ENCODE measurements at regions not wholly inside any gene's neighbourhood (a gene's known extent, or its start where the extent isn't known, plus 50 kb on each side); places are given as distances from the start of the nearest gene placed in this dataset.

- no peak for DNase-seq (ENCODE audit: low spot score in 2 of 2)
Observed at GRCh38 chr18:59085126-59085794, 54.4 kb upstream of the SEC11C start.

DNA sequence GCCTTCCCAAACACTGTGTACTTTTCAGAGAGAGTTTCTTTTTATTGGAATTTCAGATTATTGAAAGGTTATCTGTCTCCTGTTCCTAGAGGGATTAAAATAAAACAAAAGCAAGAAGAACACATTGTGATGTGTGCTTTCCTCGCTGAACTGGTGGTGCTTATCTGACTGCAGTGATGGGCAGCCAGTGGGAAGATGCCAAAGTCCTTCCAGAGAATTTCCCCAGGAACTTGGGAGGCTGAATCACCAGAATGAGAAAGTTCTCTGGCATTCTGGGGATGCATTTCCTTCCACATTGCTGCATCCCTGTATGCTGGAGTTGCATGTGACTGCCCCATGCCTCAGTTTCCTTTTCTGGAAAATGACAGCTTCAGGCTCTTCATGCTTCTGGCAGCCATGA lies 53.9 kb upstream of the SEC11C start:
- FAIRE-seq (no peak), DNase-seq (ENCODE audit: low spot score in 2 of 2) (no peak)

More at GRCh38 chr18:59085126-59085794, 54.4 kb upstream of the SEC11C start:
- no peak for FAIRE-seq

- FAIRE-seq, result no peak
- DNase-seq (ENCODE audit: low spot score in 2 of 2), result no peak
Observed at GRCh38 chr18:59086522-59086921, 53.2 kb upstream of the SEC11C start.

GRCh38 chr18:59087391-59087790 lies 52.3 kb upstream of the SEC11C start:
- DNase-seq (ENCODE audit: low spot score in 2 of 2) (no peak), FAIRE-seq (no peak)
